Rectal smooth muscle tissue (tissue), 1 donor: ENCODE measurements at regions not wholly inside any gene's neighbourhood (a gene's known extent, or its start where the extent isn't known, plus 50 kb on each side); places are given as distances from the start of the nearest gene placed in this dataset.

Source experiments
- H3K27ac ChIP-seq: one replicate; pipeline ENCODE4 v1.7.0; 2013; ENCODE audit warnings: low read depth, low read length, inconsistent platforms
- H3K27me3 ChIP-seq: one replicate; pipeline ENCODE4 v1.7.0; 2013; ENCODE audit warnings: low read length; ENCODE audit not compliant: control insufficient read depth, insufficient read depth
- H3K36me3 ChIP-seq: one replicate; pipeline ENCODE4 v1.7.0; 2013; ENCODE audit warnings: low read length; ENCODE audit not compliant: control insufficient read depth, insufficient read depth
- H3K4me1 ChIP-seq: one replicate; pipeline ENCODE4 v1.7.0; 2013; ENCODE audit warnings: low read length; ENCODE audit not compliant: control insufficient read depth, insufficient read depth
- H3K4me3 ChIP-seq: one replicate; pipeline ENCODE4 v1.7.0; 2013; ENCODE audit warnings: low read length
- H3K9ac ChIP-seq: one replicate; pipeline ENCODE4 v1.7.0; 2013; ENCODE audit warnings: low read length

GRCh38 chr3:132267391-132267993, 49.7 kb upstream of the ACP3 start:
- Histone ChIP-seq H3K4me3 (no peak overlapping the region), H3K9ac (no peak overlapping the region), H3K4me1 (no peaks in the 10 kb centered on the region), H3K27ac (no peak overlapping the region), H3K27me3 (no peaks in the 10 kb centered on the region), H3K36me3 (no peaks in the 10 kb centered on the region)
